B cell (primary cell): ENCODE measurements at regions not wholly inside any gene's neighbourhood (a gene's known extent, or its start where the extent isn't known, plus 50 kb on each side); places are given as distances from the start of the nearest gene placed in this dataset.

Experiments
- ATAC-seq: fragments of 200-7000 bp; cut with Tn5 transposase; one replicate; pipeline ENCODE4 v1.10.0; 2021; ENCODE audit warnings: low read depth, mild to moderate bottlenecking, moderate number of reproducible peaks, moderate library complexity
- CTCF ChIA-PET: fragments of 350-600 bp; sonication (Branson Sonifier 250); formaldehyde crosslinking; loops from one replicate; lab custom pipeline; 2021; ENCODE audit warnings: antibody characterized with exemption, inconsistent platforms; lab: Charles Lee
- POLR2A ChIA-PET: fragments of 350-600 bp; sonication (Branson Sonifier 250); formaldehyde crosslinking; loops from one replicate; lab custom pipeline; 2021; ENCODE audit warnings: antibody characterized with exemption; lab: Charles Lee
- DNase-seq: peaks from one replicate; pipeline ENCODE4 v3.0.0; 2013
- H2AFZ ChIP-seq: 2 replicates; pipeline ENCODE4 v1.6.1; 2012; ENCODE audit warnings: mild to moderate bottlenecking, low read depth, low read length; ENCODE audit not compliant: insufficient read depth, poor library complexity, severe bottlenecking
- H3K27ac ChIP-seq, 2 donors: 1 replicate in 1 of 2; 2 replicates in 1 of 2; pipeline ENCODE4 v1.5.1; 2012 to 2013; ENCODE audit warnings: low read length in 2 of 2, mild to moderate bottlenecking in 2 of 2, moderate library complexity in 1 of 2
- H3K27me3 ChIP-seq, 4 experiments: fragments of 200-600 bp in 1 of 4; sonication (generic) in 1 of 4; replicated peaks in 1 of 4; 1 replicate in 2 of 4; 2 replicates in 2 of 4; pipeline versions ENCODE4 v1.6.1 to v1.7.0; 2013 to 2016; ENCODE audit warnings: low read length in 3 of 4, mild to moderate bottlenecking in 2 of 4, mixed read lengths in 1 of 4, moderate library complexity in 1 of 4; ENCODE audit not compliant: insufficient read depth in 4 of 4, control insufficient read depth in 3 of 4; ENCODE audit errors: control extremely low read depth in 1 of 4
- H3K36me3 ChIP-seq, 2 experiments: replicated peaks in 1 of 2; 1 replicate in 1 of 2; 2 replicates in 1 of 2; pipeline versions ENCODE4 v1.6.1 to v1.7.1; 2013; ENCODE audit warnings: low read length in 1 of 2; ENCODE audit not compliant: insufficient read depth in 2 of 2, control insufficient read depth in 1 of 2; ENCODE audit errors: control extremely low read depth in 1 of 2, extremely low read depth in 1 of 2
- H3K4me1 ChIP-seq, 2 donors: fragments of 200-600 bp in 1 of 2; sonication (generic) in 1 of 2; 1 replicate in 1 of 2; 2 replicates in 1 of 2; pipeline versions ENCODE4 v1.5.1 to v1.6.1; 2013 to 2017; ENCODE audit warnings: low read length in 2 of 2; ENCODE audit not compliant: control insufficient read depth in 2 of 2, insufficient read depth in 2 of 2
- H3K4me2 ChIP-seq: replicated peaks from 2 replicates; pipeline ENCODE3; 2012; ENCODE audit warnings: mild to moderate bottlenecking, low read depth, low read length; ENCODE audit not compliant: poor library complexity, severe bottlenecking
- H3K4me3 ChIP-seq, 5 experiments: fragments of 200-600 bp in 1 of 5; sonication (generic) in 1 of 5; 1 replicate in 3 of 5; 2 replicates in 2 of 5; pipeline versions ENCODE4 v1.5.1 to v1.7.0; 2011 to 2016; ENCODE audit warnings: low read length in 4 of 5, mild to moderate bottlenecking in 4 of 5, low read depth in 2 of 5, control low read depth in 1 of 5, moderate library complexity in 1 of 5; ENCODE audit not compliant: insufficient read depth in 1 of 5; ENCODE audit errors: control extremely low read depth in 1 of 5, extremely low read depth in 1 of 5
- H3K79me2 ChIP-seq: fragments of 200-600 bp; sonication (generic); one replicate; pipeline ENCODE4 v1.6.0; 2016; ENCODE audit warnings: low read length; ENCODE audit not compliant: control insufficient read depth, insufficient read depth
- H3K9ac ChIP-seq: fragments of 200-600 bp; sonication (generic); 2 replicates; pipeline ENCODE4 v1.6.1; 2017; ENCODE audit warnings: mild to moderate bottlenecking, low read length, moderate library complexity
- H3K9me3 ChIP-seq, 3 donors: one replicate each; pipeline versions ENCODE4 v1.6.1 to v1.7.1; 2013; ENCODE audit warnings: low read length in 2 of 3; ENCODE audit not compliant: control insufficient read depth in 2 of 3, insufficient read depth in 1 of 3; ENCODE audit errors: control extremely low read depth in 1 of 3
- H4K20me1 ChIP-seq: 2 replicates; pipeline ENCODE4 v1.6.0; 2012; ENCODE audit warnings: mild to moderate bottlenecking, low read length; ENCODE audit not compliant: insufficient read depth, control insufficient read depth, poor library complexity, severe bottlenecking
- H3K27ac Mint-ChIP-seq: one replicate; pipeline ENCODE4 v1.8.0; 2021; ENCODE audit warnings: mixed read lengths
- H3K27me3 Mint-ChIP-seq: one replicate; pipeline ENCODE4 v1.8.0; 2021; ENCODE audit warnings: mixed read lengths
- H3K4me1 Mint-ChIP-seq: one replicate; pipeline ENCODE4 v1.8.0; 2021; ENCODE audit warnings: mixed read lengths
- H3K4me3 Mint-ChIP-seq: one replicate; pipeline ENCODE4 v1.8.0; 2021; ENCODE audit warnings: mixed read lengths
- H3K9me3 Mint-ChIP-seq: one replicate; pipeline ENCODE4 v1.8.0; 2022; ENCODE audit warnings: mixed read lengths; ENCODE audit not compliant: insufficient read depth
- EZH2 ChIP-seq: IDR thresholded peaks from 2 replicates; pipeline ENCODE4 v1.6.1; 2012; ENCODE audit warnings: borderline replicate concordance, low read depth, mild to moderate bottlenecking, moderate library complexity, low read length; ENCODE audit not compliant: insufficient read depth, poor library complexity, severe bottlenecking
- WGBS: methylation state at CpG from one replicate; pipeline ENCODE4 v1.1.5; 2013; ENCODE audit warnings: missing lambda C conversion rate; ENCODE audit not compliant: insufficient coverage; 5-methylcytosine and 5-hydroxymethylcytosine counted together
- intact Hi-C: fragments of 100-400 bp; cut with micrococcal nuclease; formaldehyde crosslinking; loops from one replicate; pipeline ENCODE4 v1.10.0; 2022
- TF ChIP-seq, protein P1 (sequence below): fragments of 200-600 bp; IDR thresholded peaks from one replicate; pipeline ENCODE4 v1.8.0; 2022; ENCODE audit warnings: antibody characterized with exemption, mild to moderate bottlenecking

DNA sequence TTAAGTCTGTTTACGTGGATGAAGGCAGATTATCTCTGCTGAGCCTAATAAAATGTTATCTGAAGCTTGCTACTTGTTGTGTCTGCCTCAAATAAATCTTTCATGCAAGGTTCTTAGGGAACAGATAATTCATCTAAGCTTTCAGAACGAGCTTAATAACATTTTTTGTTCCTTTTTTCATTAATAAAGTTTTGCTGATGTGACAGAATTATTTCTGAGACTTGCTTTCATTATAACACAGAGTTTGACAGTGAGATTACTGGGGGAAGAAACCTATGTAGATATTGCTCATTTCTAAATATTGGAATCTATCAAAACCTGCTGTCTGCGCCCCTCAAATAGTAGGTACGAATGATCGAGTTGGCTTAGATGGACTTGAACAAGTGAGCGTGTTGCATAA, 948.7 kb upstream of the SEL1L start:
- ChIA-PET POLR2A (no interaction called here), CTCF (no interaction called here)
- Mint-ChIP-seq H3K4me1 (no peaks in the 10 kb centered on the region), H3K9me3 (peaks cover 11% of the 10 kb centered on the region), H3K27ac (no peak overlapping the region), H3K4me3 (no peak overlapping the region), H3K27me3 (no peaks in the 10 kb centered on the region)
- H3K4me1 ChIP-seq: no peaks in the 10 kb centered on the region
- H4K20me1 ChIP-seq: no peaks in the 10 kb centered on the region
- no peak for DNase-seq
- peaks cover 0 to 3% (median 1%) of the 10 kb centered on the region in 3 donors for H3K9me3 ChIP-seq
- intact Hi-C loops: no loop called here
- H3K79me2 ChIP-seq: no peaks in the 10 kb centered on the region
- no peak for ATAC-seq
- H3K9ac ChIP-seq: no peak overlapping the region
- WGBS: no CpG with 5 or more reads among the region's 6 CpGs
- H3K36me3 ChIP-seq: no peaks in the 10 kb centered on the region
- no peak for TF ChIP-seq EZH2
- TF ChIP-seq, protein P1, sequence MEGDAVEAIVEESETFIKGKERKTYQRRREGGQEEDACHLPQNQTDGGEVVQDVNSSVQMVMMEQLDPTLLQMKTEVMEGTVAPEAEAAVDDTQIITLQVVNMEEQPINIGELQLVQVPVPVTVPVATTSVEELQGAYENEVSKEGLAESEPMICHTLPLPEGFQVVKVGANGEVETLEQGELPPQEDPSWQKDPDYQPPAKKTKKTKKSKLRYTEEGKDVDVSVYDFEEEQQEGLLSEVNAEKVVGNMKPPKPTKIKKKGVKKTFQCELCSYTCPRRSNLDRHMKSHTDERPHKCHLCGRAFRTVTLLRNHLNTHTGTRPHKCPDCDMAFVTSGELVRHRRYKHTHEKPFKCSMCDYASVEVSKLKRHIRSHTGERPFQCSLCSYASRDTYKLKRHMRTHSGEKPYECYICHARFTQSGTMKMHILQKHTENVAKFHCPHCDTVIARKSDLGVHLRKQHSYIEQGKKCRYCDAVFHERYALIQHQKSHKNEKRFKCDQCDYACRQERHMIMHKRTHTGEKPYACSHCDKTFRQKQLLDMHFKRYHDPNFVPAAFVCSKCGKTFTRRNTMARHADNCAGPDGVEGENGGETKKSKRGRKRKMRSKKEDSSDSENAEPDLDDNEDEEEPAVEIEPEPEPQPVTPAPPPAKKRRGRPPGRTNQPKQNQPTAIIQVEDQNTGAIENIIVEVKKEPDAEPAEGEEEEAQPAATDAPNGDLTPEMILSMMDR: no peak
- H3K27ac ChIP-seq: no peak overlapping the region
- no peak overlapping the region for H2AFZ ChIP-seq
- no peaks in the 10 kb centered on the region for H3K27me3 ChIP-seq
- no peak overlapping the region for H3K4me3 ChIP-seq
- H3K4me2 ChIP-seq: no peak overlapping the region

- H3K9me3 Mint-ChIP-seq: peaks cover 3% of the 10 kb centered on the region
- 89% methylated on average over 1 of the region's 2 CpGs for WGBS
Measured at GRCh38 chr14:82488473-82488872, 954.8 kb upstream of the SEL1L start.

More at GRCh38 chr14:82488473-82488872, 954.8 kb upstream of the SEL1L start:
- H3K4me1 Mint-ChIP-seq: no peaks in the 10 kb centered on the region
- Histone ChIP-seq H4K20me1 (no peaks in the 10 kb centered on the region), H3K4me2 (no peak overlapping the region), H3K27me3 (no peaks in the 10 kb centered on the region), H3K4me1 (no peaks in the 10 kb centered on the region), H3K9me3 (peaks cover 0 to 1% (median 0%) of the 10 kb centered on the region in 3 donors), H3K36me3 (no peaks in the 10 kb centered on the region), H3K4me3 (no peak overlapping the region), H2AFZ (no peak overlapping the region), H3K27ac (no peak overlapping the region), H3K79me2 (no peaks in the 10 kb centered on the region), H3K9ac (no peak overlapping the region)
- intact Hi-C loops: no loop called here
- H3K27ac Mint-ChIP-seq: no peak overlapping the region
- ChIA-PET POLR2A (no interaction called here), CTCF (no interaction called here)
- H3K4me3 Mint-ChIP-seq: no peak overlapping the region
- TF ChIP-seq EZH2: no peak
- TF ChIP-seq, protein P1: no peak
- ATAC-seq (no peak), DNase-seq (no peak)
- no peaks in the 10 kb centered on the region for H3K27me3 Mint-ChIP-seq
